Karpas-422 (cell line): ENCODE measurements at regions not wholly inside any gene's neighbourhood (a gene's known extent, or its start where the extent isn't known, plus 50 kb on each side); places are given as distances from the start of the nearest gene placed in this dataset.
"Not testable (repeated sequence)": the region's sequence is repeated elsewhere in the genome, so short reads cannot be mapped to it uniquely, and the experiment has no call there.

Source experiments
- DNase-seq: peaks from one replicate; pipeline ENCODE4 v3.0.0-alpha.2; 2015
- H2AFZ ChIP-seq: fragments of 200-600 bp; sonication (generic); 2 replicates; pipeline ENCODE4 v1.6.1; 2014; ENCODE audit warnings: antibody characterized with exemption, low read length, mixed read lengths
- H3K27ac ChIP-seq: fragments of 200-600 bp; sonication (generic); 2 replicates; pipeline ENCODE4 v1.5.1; 2014; ENCODE audit warnings: mild to moderate bottlenecking, low read length, moderate library complexity
- H3K27me3 ChIP-seq: fragments of 200-600 bp; sonication (generic); 2 replicates; pipeline ENCODE4 v1.6.1; 2014; ENCODE audit warnings: low read length, mixed read lengths
- H3K36me3 ChIP-seq: fragments of 200-600 bp; sonication (generic); 2 replicates; pipeline ENCODE4 v1.6.1; 2014; ENCODE audit warnings: low read length, mixed read lengths; ENCODE audit not compliant: insufficient read depth
- H3K4me1 ChIP-seq: fragments of 200-600 bp; sonication (generic); 2 replicates; pipeline ENCODE4 v1.6.1; 2014; ENCODE audit warnings: mild to moderate bottlenecking, low read length, mixed read lengths
- H3K4me2 ChIP-seq: fragments of 200-600 bp; sonication (generic); 2 replicates; pipeline ENCODE4 v1.6.1; 2014; ENCODE audit warnings: low read length, low read depth, mild to moderate bottlenecking; ENCODE audit not compliant: poor library complexity, severe bottlenecking
- H3K4me3 ChIP-seq: fragments of 200-600 bp; sonication (generic); 2 replicates; pipeline ENCODE4 v1.5.1; 2014; ENCODE audit warnings: mild to moderate bottlenecking, antibody characterized with exemption, low read length, mixed read lengths
- H3K79me2 ChIP-seq: fragments of 200-600 bp; sonication (generic); 2 replicates; pipeline ENCODE4 v1.6.1; 2014; ENCODE audit warnings: mild to moderate bottlenecking, low read length, mixed read lengths
- H3K9ac ChIP-seq: fragments of 200-600 bp; sonication (generic); 2 replicates; pipeline ENCODE4 v1.6.0; 2014; ENCODE audit warnings: low read length
- H3K9me2 ChIP-seq: fragments of 200-600 bp; sonication (generic), shearing (Covaris generic); replicated peaks from 2 replicates; pipeline ENCODE4 v1.6.0; 2014; ENCODE audit warnings: mild to moderate bottlenecking, low read length, moderate library complexity; ENCODE audit not compliant: insufficient read depth
- H3K9me3 ChIP-seq: fragments of 300-700, 200-600 bp; sonication (generic); 2 replicates; pipeline ENCODE4 v1.6.1; 2014; ENCODE audit warnings: low read length, mixed read lengths
- H4K20me1 ChIP-seq: fragments of 200-600 bp; sonication (generic); 2 replicates; pipeline ENCODE4 v1.6.1; 2014; ENCODE audit warnings: mild to moderate bottlenecking, antibody characterized with exemption, low read length, low read depth; ENCODE audit not compliant: insufficient read depth

DNA sequence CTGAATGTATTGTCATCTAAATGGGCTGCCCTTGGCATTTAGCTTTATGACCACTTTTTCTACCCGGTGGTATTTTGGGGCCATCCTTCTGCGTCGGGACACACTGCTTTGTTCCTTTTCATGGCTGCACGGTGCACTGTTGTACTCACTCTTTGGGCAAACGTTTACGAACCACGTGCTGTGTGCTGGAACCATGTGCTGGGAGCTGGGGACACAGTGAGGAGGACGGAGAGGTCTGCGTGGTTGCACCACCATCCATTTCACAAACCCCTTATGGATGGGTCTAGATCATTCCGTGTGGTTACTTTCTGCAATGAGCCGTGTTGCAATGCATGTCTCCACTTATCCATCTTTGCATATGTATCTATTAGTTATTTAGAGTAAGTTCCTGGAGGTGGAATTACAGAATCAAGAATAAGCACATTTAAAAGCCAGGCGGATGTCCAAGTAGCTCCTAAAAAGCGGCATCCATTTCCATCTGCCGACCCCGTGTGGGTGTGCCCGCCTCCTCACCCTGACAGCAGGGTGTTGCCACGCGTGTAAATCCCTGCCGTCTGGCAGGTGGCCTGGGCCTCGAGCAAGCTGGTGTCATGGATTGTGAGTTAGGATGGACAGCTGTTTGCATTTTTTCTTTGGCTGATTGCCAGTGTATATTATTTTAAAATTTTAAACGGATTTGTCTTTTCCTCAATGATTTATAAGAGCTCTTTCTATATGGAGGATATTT, 183.1 kb downstream of the BANP start:
- H3K9me2 ChIP-seq, H3K9me3 ChIP-seq, H3K9ac ChIP-seq, H3K27me3 ChIP-seq, DNase-seq, H3K36me3 ChIP-seq, H3K4me3 ChIP-seq, H3K27ac ChIP-seq, H3K4me1 ChIP-seq, H4K20me1 ChIP-seq, H2AFZ ChIP-seq, H3K4me2 ChIP-seq, H3K79me2 ChIP-seq: not testable (repeated sequence)

GRCh38 chr16:88134899-88135682, 183.9 kb downstream of the BANP start:
- H3K4me2 ChIP-seq, H3K9ac ChIP-seq, H3K27ac ChIP-seq: not testable (repeated sequence)

DNA sequence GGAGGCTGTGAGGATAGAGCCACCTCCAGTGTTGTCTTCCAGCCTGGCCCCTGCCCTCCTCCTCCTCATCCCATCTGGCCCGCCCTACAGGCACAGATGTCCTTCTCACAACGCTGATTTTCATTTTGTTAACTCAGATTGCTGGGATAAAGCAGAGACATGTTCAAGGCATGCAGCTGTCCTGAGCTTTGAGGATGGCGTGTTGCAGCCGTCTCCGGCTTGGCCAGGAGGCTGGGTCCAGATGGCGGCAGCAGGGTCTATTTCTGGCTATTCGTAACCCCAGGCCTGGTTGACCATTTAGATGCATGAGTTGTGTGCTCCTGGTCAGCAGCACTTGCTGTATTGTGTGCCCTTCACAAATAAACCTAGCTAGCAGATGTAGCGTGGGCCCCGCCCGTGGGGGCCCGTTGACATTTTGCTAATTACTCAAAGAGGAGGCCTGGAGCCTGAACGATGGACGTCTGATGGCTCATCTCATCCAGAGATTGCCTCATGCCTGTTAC, 185.0 kb downstream of the BANP start:
- H3K36me3 ChIP-seq, DNase-seq, H3K4me2 ChIP-seq, H3K9me3 ChIP-seq, H3K4me3 ChIP-seq, H3K27ac ChIP-seq, H3K9ac ChIP-seq, H2AFZ ChIP-seq, H3K27me3 ChIP-seq, H4K20me1 ChIP-seq, H3K9me2 ChIP-seq, H3K79me2 ChIP-seq, H3K4me1 ChIP-seq: not testable (repeated sequence)

More at GRCh38 chr16:88134899-88135682, 183.9 kb downstream of the BANP start:
- H3K4me3 ChIP-seq, H3K4me1 ChIP-seq, H4K20me1 ChIP-seq, H3K9me3 ChIP-seq, H3K36me3 ChIP-seq, DNase-seq, H2AFZ ChIP-seq, H3K27me3 ChIP-seq, H3K9me2 ChIP-seq, H3K79me2 ChIP-seq: not testable (repeated sequence)

DNA sequence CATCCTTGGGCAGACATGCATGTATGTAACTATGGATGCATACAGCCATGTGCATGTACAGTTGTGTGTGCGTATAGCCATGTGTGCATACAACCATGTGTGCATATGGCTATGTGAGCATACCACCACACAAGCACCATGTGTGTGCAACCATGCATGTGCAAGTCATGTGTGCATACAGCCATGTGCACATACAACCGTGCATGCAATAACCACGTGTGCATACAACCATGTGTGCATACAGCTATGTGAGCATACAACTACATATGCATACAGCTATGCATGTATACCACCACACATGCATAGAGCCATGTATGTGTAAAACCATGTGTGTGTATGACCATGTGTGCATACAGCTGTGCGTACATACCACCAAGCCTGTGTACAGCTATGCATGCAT, 185.7 kb downstream of the BANP start:
- not testable (repeated sequence) for H3K4me1 ChIP-seq, DNase-seq, H3K36me3 ChIP-seq, H2AFZ ChIP-seq, H3K4me3 ChIP-seq, H3K79me2 ChIP-seq, H4K20me1 ChIP-seq, H3K4me2 ChIP-seq, H3K27ac ChIP-seq, H3K9me3 ChIP-seq, H3K9me2 ChIP-seq, H3K27me3 ChIP-seq, H3K9ac ChIP-seq

GRCh38 chr16:88139141-88139540, 187.9 kb downstream of the BANP start:
- H3K9me2 ChIP-seq, H3K4me1 ChIP-seq, H3K4me2 ChIP-seq, H3K9ac ChIP-seq, H3K27me3 ChIP-seq, DNase-seq, H2AFZ ChIP-seq, H3K36me3 ChIP-seq, H3K79me2 ChIP-seq, H3K4me3 ChIP-seq, H3K27ac ChIP-seq, H4K20me1 ChIP-seq, H3K9me3 ChIP-seq: not testable (repeated sequence)

GRCh38 chr16:88140195-88140594, 189.0 kb downstream of the BANP start:
- H3K27me3 ChIP-seq, H3K4me2 ChIP-seq, H3K27ac ChIP-seq, H3K36me3 ChIP-seq, H3K9me2 ChIP-seq, DNase-seq, H3K79me2 ChIP-seq, H3K4me3 ChIP-seq, H3K9ac ChIP-seq, H3K4me1 ChIP-seq, H3K9me3 ChIP-seq, H4K20me1 ChIP-seq, H2AFZ ChIP-seq: not testable (repeated sequence)

- no peaks in the 10 kb centered on the region for H3K4me1 ChIP-seq
- H3K4me2 ChIP-seq, result no peak overlapping the region
Measured at GRCh38 chr16:88141580-88141979, 190.3 kb downstream of the BANP start.

DNA sequence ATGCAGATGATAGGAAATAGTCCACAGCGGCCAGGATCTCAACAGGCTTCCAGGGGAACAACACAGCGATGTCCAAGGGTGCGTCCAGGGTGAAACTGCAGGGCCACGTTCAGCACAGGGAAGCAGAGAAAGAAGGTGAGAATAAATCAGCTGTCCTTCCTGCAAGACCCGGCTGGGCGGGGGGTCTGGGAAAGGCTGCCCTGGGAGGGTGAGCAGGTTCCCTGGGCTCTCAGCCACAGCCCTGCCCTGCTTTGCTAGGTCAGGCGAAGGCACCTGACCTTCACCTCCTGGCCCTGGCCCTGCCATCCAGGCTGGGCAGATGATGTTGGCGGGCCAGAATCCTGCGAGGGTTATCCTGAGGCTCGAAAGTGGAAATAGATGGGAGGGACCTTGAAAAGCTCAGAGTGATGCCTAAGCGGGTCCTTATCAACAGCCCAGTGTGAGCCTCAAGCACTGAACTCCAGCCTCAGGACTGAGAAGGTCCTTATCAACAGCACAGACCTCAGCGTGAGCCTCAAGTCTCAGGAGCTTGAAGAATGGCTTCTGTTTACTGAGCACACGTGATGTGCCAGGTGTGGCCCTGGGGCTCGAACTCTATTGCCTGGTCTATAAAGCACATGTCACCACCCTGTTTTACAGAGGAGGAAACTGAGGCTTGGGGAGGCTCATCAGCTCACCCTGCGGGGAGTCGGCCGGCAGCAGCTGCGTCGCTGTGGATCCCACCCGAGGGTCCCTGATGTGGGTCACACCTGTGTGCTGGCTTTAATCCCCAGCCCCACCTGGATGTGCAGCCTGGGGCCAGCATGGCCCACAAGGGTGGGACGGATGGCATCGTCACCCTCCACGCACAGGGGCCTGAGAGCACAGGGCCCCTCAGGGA, 191.1 kb downstream of the BANP start:
- not testable (repeated sequence) for H3K4me1 ChIP-seq, H3K79me2 ChIP-seq, H3K9me2 ChIP-seq, H3K27me3 ChIP-seq, H3K4me3 ChIP-seq, H4K20me1 ChIP-seq, H2AFZ ChIP-seq, H3K4me2 ChIP-seq, H3K9ac ChIP-seq, H3K9me3 ChIP-seq, DNase-seq, H3K27ac ChIP-seq, H3K36me3 ChIP-seq

More at GRCh38 chr16:88141580-88141979, 190.3 kb downstream of the BANP start:
- Histone ChIP-seq H3K9ac (no peak overlapping the region), H3K36me3 (no peaks in the 10 kb centered on the region), H3K9me3 (0 out of 2 replicates have a peak, but pooled peaks cover 2% of the 10 kb centered on the region), H3K79me2 (no peaks in the 10 kb centered on the region), H3K9me2 (no peaks in the 10 kb centered on the region), H3K4me3 (no peak overlapping the region), H4K20me1 (no peaks in the 10 kb centered on the region), H3K27me3 (no peaks in the 10 kb centered on the region), H2AFZ (no peak overlapping the region), H3K27ac (no peak overlapping the region)
- DNase-seq, result no peak
